ENCODE measurements at regions not wholly inside any gene's neighbourhood (a gene's known extent, or its start where the extent isn't known, plus 50 kb on each side); places are given as distances from the start of the nearest gene placed in this dataset.

DNA sequence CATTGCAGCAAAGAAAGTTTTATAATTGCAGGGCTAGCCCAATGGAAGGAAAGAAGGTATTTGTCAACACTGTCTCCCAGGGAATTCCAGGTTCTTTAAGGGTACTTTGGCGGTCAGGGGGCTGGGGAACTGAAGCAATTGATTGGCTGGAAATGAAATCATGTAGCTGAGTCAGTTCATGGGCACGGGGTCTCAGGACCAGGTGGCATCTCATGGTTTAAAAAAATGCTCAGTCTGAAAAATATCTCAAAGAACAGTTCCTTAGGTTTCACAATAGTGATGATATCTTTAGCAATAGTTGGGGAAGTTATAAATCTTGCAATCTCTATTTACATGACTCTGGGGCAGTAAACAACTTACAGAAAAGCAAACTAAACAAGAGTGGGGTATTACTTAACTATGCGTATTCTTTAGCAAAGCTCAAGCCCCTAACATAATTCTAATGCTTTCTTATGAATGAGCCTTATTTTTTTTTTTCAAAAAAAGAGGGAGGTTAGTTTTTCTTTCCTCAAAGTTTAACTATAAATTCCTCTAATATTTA, 376.9 kb upstream of the NRG3 start:
- CTCF ChIA-PET: no interaction called here

More for the DNA sequence above, 376.9 kb upstream of the NRG3 start:
- FAIRE-seq (no peak), ATAC-seq (no peak), DNase-seq (ENCODE audit: low read depth, low spot score) (no peak)
- no peaks in the 10 kb centered on the region for H3K79me2 ChIP-seq (ENCODE audit: control insufficient read depth, insufficient read depth, low read length)
- 36% methylated on average over 3 of the region's 3 CpGs for WGBS (ENCODE audit: insufficient coverage, insufficient replicate concordance, low lambda C conversion rate, missing lambda C conversion rate)
- POLR2A ChIA-PET: interaction anchor here (0.7 kb wide), 1 partner anchor 543 kb away, joined by 3 read pairs; no protein-coding TSS in a partner anchor
- no peak overlapping the region for H2AFZ ChIP-seq (ENCODE audit: control insufficient read depth, low read depth, low read length)
- in situ Hi-C loops (cut with MboI) (no loop called here), intact Hi-C loops (cut with micrococcal nuclease; ENCODE audit: unreplicated experiment) (no loop called here)
- H3K9me3 ChIP-seq (replicated peaks; ENCODE audit: control insufficient read depth, insufficient read depth, low read length): no peaks in the 10 kb centered on the region
- H3K9ac ChIP-seq (ENCODE audit: control insufficient read depth, insufficient read depth, low read length): no peak overlapping the region
- RAD21 ChIA-PET (ENCODE audit: unreplicated experiment): no interaction called here
- no peaks in the 10 kb centered on the region for H4K20me1 ChIP-seq (ENCODE audit: control insufficient read depth, insufficient read depth)
- no peak overlapping the region for H3K4me2 ChIP-seq (ENCODE audit: control insufficient read depth, insufficient read depth)
- no peaks in the 10 kb centered on the region for H3K4me1 ChIP-seq (ENCODE audit: control insufficient read depth, insufficient read depth, low read length)
- no peak overlapping the region for H3K27ac ChIP-seq (ENCODE audit: control insufficient read depth, insufficient read depth)
- no TSS peak for BruUV-seq (replicated peaks)
- H3K27me3 ChIP-seq (replicated peaks in 1 of 2; ENCODE audit: control insufficient read depth in 2 of 2, insufficient read depth in 2 of 2, low read length in 1 of 2): no peaks in the 10 kb centered on the region
- no peak overlapping the region for H3K4me3 ChIP-seq
- TF ChIP-seq TAF1 (IDR thresholded peaks at IDR 0.05; ENCODE audit: borderline replicate concordance, low read depth, low read length) (no peak), CREM (IDR thresholded peaks at IDR 0.05; ENCODE audit: low read depth) (no peak), NRF1 (conservative IDR thresholded peaks at IDR 0.05; ENCODE audit: low read depth, low read length) (no peak), BMI1 (IDR thresholded peaks at IDR 0.05; ENCODE audit: borderline replicate concordance) (no peak), ZSCAN29 (IDR thresholded peaks at IDR 0.05) (no peak), RELA (IDR thresholded peaks at IDR 0.05; ENCODE audit: borderline replicate concordance, partially characterized antibody) (no peak)
- TF ChIP-seq, protein P1, sequence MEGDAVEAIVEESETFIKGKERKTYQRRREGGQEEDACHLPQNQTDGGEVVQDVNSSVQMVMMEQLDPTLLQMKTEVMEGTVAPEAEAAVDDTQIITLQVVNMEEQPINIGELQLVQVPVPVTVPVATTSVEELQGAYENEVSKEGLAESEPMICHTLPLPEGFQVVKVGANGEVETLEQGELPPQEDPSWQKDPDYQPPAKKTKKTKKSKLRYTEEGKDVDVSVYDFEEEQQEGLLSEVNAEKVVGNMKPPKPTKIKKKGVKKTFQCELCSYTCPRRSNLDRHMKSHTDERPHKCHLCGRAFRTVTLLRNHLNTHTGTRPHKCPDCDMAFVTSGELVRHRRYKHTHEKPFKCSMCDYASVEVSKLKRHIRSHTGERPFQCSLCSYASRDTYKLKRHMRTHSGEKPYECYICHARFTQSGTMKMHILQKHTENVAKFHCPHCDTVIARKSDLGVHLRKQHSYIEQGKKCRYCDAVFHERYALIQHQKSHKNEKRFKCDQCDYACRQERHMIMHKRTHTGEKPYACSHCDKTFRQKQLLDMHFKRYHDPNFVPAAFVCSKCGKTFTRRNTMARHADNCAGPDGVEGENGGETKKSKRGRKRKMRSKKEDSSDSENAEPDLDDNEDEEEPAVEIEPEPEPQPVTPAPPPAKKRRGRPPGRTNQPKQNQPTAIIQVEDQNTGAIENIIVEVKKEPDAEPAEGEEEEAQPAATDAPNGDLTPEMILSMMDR (IDR thresholded peaks at IDR 0.05 in 2 of 3, conservative IDR thresholded peaks at IDR 0.05 in 1 of 3; ENCODE audit: control insufficient read depth in 2 of 3, extremely low read depth in 1 of 3, insufficient read depth in 1 of 3, low read depth in 3 of 3, low read length in 3 of 3): no peak
- TF ChIP-seq, protein P2, sequence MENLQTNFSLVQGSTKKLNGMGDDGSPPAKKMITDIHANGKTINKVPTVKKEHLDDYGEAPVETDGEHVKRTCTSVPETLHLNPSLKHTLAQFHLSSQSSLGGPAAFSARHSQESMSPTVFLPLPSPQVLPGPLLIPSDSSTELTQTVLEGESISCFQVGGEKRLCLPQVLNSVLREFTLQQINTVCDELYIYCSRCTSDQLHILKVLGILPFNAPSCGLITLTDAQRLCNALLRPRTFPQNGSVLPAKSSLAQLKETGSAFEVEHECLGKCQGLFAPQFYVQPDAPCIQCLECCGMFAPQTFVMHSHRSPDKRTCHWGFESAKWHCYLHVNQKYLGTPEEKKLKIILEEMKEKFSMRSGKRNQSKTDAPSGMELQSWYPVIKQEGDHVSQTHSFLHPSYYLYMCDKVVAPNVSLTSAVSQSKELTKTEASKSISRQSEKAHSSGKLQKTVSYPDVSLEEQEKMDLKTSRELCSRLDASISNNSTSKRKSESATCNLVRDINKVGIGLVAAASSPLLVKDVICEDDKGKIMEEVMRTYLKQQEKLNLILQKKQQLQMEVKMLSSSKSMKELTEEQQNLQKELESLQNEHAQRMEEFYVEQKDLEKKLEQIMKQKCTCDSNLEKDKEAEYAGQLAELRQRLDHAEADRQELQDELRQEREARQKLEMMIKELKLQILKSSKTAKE (IDR thresholded peaks at IDR 0.05; ENCODE audit: low read depth, poor library complexity, severe bottlenecking): no peak
- TF ChIP-seq, protein P3, sequence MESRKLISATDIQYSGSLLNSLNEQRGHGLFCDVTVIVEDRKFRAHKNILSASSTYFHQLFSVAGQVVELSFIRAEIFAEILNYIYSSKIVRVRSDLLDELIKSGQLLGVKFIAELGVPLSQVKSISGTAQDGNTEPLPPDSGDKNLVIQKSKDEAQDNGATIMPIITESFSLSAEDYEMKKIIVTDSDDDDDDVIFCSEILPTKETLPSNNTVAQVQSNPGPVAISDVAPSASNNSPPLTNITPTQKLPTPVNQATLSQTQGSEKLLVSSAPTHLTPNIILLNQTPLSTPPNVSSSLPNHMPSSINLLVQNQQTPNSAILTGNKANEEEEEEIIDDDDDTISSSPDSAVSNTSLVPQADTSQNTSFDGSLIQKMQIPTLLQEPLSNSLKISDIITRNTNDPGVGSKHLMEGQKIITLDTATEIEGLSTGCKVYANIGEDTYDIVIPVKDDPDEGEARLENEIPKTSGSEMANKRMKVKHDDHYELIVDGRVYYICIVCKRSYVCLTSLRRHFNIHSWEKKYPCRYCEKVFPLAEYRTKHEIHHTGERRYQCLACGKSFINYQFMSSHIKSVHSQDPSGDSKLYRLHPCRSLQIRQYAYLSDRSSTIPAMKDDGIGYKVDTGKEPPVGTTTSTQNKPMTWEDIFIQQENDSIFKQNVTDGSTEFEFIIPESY (IDR thresholded peaks at IDR 0.05): no peak
- SMC1A ChIA-PET (ENCODE audit: uncharacterized antibody, unreplicated experiment): no interaction called here
- H3K36me3 ChIP-seq (ENCODE audit: control insufficient read depth in 2 of 2, insufficient read depth in 2 of 2, low read length in 1 of 2): no peaks in the 10 kb centered on the region
